Suprapubic skin (tissue), 4 donors: ENCODE measurements at regions not wholly inside any gene's neighbourhood (a gene's known extent, or its start where the extent isn't known, plus 50 kb on each side); places are given as distances from the start of the nearest gene placed in this dataset.

Source experiments
- EP300 ChIP-seq: sonication (generic); formaldehyde crosslinking; IDR thresholded peaks from one replicate; pipeline ENCODE4 v1.6.1; 2017; ENCODE audit warnings: antibody characterized with exemption
- POLR2A ChIP-seq, 2 donors: fragments of 450-650 bp; IDR thresholded peaks; one replicate each; pipeline ENCODE4 v1.6.1; 2017; ENCODE audit warnings: antibody characterized with exemption in 2 of 2, mild to moderate bottlenecking in 2 of 2, moderate library complexity in 2 of 2
- POLR2AphosphoS5 ChIP-seq, 3 donors: sonication (generic); formaldehyde crosslinking; IDR thresholded peaks; one replicate each; pipeline ENCODE4 v1.6.1; 2017; ENCODE audit warnings: antibody characterized with exemption in 3 of 3
- TF ChIP-seq, protein P1 (sequence below), 2 donors: fragments of 200-600 bp in 1 of 2; fragments of 450-650 bp in 1 of 2; sonication (generic) in 1 of 2; IDR thresholded peaks; one replicate each; pipeline ENCODE4 v1.5.1; 2016 to 2019; ENCODE audit warnings: antibody characterized with exemption in 2 of 2, mild to moderate bottlenecking in 1 of 2, moderate library complexity in 1 of 2

DNA sequence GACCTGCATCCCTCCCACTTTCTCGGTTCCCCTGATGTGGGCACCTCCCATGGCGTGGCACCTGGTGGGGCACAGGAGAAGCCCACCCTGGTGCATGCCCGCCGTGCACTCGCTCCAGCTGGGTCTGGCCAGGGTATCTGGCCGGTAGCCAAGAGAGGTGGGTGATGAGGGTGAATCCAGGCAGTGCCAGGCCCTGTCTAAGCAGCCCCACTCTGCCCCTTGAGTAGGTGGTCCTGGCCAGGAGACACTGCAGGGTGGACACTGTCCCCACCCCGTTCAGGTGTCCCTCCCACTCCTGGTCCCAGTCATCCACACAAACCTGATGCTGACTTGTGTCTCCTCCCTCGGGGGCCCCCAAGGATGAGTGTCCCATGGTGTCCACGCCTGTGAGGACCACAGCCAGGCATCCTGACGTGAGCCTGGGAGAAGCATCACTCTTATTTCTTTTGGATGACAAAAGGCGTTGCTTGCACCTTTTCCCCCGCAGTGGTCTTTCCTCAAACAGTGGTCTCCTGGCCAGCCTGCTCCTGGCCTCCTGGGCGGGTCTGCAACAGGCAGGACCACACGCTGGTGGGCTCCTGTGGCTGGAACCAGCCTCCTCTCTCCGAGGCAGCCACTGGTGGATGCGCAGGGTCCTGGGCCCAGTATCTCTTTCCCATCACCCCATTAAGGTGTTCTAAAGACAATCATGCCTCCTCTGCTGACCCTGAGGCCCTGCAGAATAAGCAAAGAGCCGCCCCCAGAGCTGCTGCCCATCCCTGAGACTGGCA lies 922.3 kb downstream of the BRD1 start:
- TF ChIP-seq POLR2A (IDR thresholded peaks at IDR 0.05) (no peak), POLR2AphosphoS5 (IDR thresholded peaks at IDR 0.05) (no peak), EP300 (no peak)
- TF ChIP-seq, protein P1, sequence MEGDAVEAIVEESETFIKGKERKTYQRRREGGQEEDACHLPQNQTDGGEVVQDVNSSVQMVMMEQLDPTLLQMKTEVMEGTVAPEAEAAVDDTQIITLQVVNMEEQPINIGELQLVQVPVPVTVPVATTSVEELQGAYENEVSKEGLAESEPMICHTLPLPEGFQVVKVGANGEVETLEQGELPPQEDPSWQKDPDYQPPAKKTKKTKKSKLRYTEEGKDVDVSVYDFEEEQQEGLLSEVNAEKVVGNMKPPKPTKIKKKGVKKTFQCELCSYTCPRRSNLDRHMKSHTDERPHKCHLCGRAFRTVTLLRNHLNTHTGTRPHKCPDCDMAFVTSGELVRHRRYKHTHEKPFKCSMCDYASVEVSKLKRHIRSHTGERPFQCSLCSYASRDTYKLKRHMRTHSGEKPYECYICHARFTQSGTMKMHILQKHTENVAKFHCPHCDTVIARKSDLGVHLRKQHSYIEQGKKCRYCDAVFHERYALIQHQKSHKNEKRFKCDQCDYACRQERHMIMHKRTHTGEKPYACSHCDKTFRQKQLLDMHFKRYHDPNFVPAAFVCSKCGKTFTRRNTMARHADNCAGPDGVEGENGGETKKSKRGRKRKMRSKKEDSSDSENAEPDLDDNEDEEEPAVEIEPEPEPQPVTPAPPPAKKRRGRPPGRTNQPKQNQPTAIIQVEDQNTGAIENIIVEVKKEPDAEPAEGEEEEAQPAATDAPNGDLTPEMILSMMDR (IDR thresholded peaks at IDR 0.05) = no peak
